ENCODE measurements at regions not wholly inside any gene's neighbourhood (a gene's known extent, or its start where the extent isn't known, plus 50 kb on each side); places are given as distances from the start of the nearest gene placed in this dataset.
A peak's percentile ranks its signal among the peaks of the same experiment; 100 is the strongest.
"Not testable (repeated sequence)": the region's sequence is repeated elsewhere in the genome, so short reads cannot be mapped to it uniquely, and the experiment has no call there.

- no peak for DNase-seq (ENCODE audit: low read depth, low spot score)
These were observed 114.0 kb downstream of the LHX2 start for GRCh38 chr9:124125651-124125977.

GRCh38 chr9:124126648-124127646 is 115.4 kb downstream of the LHX2 start:
- peak; percentile 45 for DNase-seq (ENCODE audit: low read depth, low spot score)

- DNase-seq (ENCODE audit: low read depth, low spot score) = no peak
These were observed 117.1 kb downstream of the LHX2 start for GRCh38 chr9:124128568-124129166.

GRCh38 chr9:124130277-124131075 is 118.9 kb downstream of the LHX2 start:
- DNase-seq (ENCODE audit: low read depth, low spot score) = no peak

GRCh38 chr9:124131518-124131917 is 120.0 kb downstream of the LHX2 start:
- DNase-seq (ENCODE audit: low read depth, low spot score) = not testable (repeated sequence)

- no peak for DNase-seq (ENCODE audit: low read depth, low spot score)
These were observed 121.1 kb downstream of the LHX2 start for GRCh38 chr9:124132671-124133147.

- no peak for DNase-seq (ENCODE audit: low read depth, low spot score)
These were observed 122.2 kb downstream of the LHX2 start for GRCh38 chr9:124133727-124134126.

GRCh38 chr9:124134526-124134925 is 123.0 kb downstream of the LHX2 start:
- no peak for DNase-seq (ENCODE audit: low read depth, low spot score)

- DNase-seq (ENCODE audit: low read depth, low spot score) = no peak
These were observed 121.9 kb upstream of the NEK6 start for GRCh38 chr9:124135813-124136365.

GRCh38 chr9:124137009-124137943 is 120.5 kb upstream of the NEK6 start:
- no peak for DNase-seq (ENCODE audit: low read depth, low spot score)

GRCh38 chr9:124137944-124138335 is 119.8 kb upstream of the NEK6 start:
- DNase-seq (ENCODE audit: low read depth, low spot score) = no peak

GRCh38 chr9:124139001-124139400 is 118.7 kb upstream of the NEK6 start:
- DNase-seq (ENCODE audit: low read depth, low spot score) = no peak

- no peak for DNase-seq (ENCODE audit: low read depth, low spot score)
These were observed 116.7 kb upstream of the NEK6 start for GRCh38 chr9:124140941-124141568.

GRCh38 chr9:124144561-124145123 is 113.1 kb upstream of the NEK6 start:
- DNase-seq (ENCODE audit: low read depth, low spot score) = not testable (repeated sequence)

GRCh38 chr9:124146031-124146561 is 111.7 kb upstream of the NEK6 start:
- no peak for DNase-seq (ENCODE audit: low read depth, low spot score)

- no peak for DNase-seq (ENCODE audit: low read depth, low spot score)
These were observed 107.8 kb upstream of the NEK6 start for GRCh38 chr9:124149992-124150391.

GRCh38 chr9:124163760-124164255 is 93.9 kb upstream of the NEK6 start:
- no peak for DNase-seq (ENCODE audit: low read depth, low spot score)

- no peak for DNase-seq (ENCODE audit: low read depth, low spot score)
These were observed 92.9 kb upstream of the NEK6 start for GRCh38 chr9:124164811-124165210.

GRCh38 chr9:124174433-124174832 is 83.3 kb upstream of the NEK6 start:
- no peak for DNase-seq (ENCODE audit: low read depth, low spot score)
